Sigmoid colon (tissue), 4 donors: ENCODE measurements at regions not wholly inside any gene's neighbourhood (a gene's known extent, or its start where the extent isn't known, plus 50 kb on each side); places are given as distances from the start of the nearest gene placed in this dataset.

Experiments used
- EP300 ChIP-seq, 4 donors: sonication (generic); formaldehyde crosslinking; IDR thresholded peaks; one replicate each; pipeline ENCODE4 v1.6.1; 2017; ENCODE audit warnings: antibody characterized with exemption in 4 of 4
- POLR2A ChIP-seq, 2 donors: fragments of 450-650 bp; IDR thresholded peaks; one replicate each; pipeline ENCODE4 v1.6.1; 2016; ENCODE audit warnings: antibody characterized with exemption in 2 of 2, mild to moderate bottlenecking in 2 of 2, moderate library complexity in 2 of 2
- POLR2AphosphoS5 ChIP-seq, 4 donors: sonication (generic); formaldehyde crosslinking; IDR thresholded peaks; one replicate each; pipeline ENCODE4 v1.6.1; 2017; ENCODE audit warnings: antibody characterized with exemption in 4 of 4
- TF ChIP-seq, protein P1 (sequence below), 4 experiments: fragments of 450-650 bp in 3 of 4; fragments of 200-600 bp in 1 of 4; IDR thresholded peaks; one replicate each; pipeline ENCODE4 v1.5.1; 2016 to 2019; ENCODE audit warnings: antibody characterized with exemption in 4 of 4, mild to moderate bottlenecking in 3 of 4, moderate library complexity in 2 of 4

DNA sequence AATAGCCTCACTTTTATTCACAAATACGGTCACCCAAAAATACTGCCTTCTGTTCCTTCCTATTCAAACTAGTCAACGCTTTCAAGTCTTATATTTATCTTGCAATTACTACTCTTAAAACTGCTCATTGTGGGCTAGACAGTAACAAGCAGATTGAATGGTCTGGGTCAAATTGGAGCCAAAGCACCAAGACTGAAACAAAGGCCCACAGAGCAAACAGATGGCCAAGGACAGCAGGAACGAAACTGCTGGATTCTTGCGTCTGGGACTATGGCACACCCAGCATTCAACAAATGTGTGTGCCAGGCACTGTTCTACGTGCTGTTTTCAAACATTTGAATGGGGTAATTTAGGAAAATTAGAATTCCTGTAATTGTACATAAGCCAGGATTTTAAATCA is 250.1 kb upstream of the PSMD7 start:
- TF ChIP-seq, protein P1, sequence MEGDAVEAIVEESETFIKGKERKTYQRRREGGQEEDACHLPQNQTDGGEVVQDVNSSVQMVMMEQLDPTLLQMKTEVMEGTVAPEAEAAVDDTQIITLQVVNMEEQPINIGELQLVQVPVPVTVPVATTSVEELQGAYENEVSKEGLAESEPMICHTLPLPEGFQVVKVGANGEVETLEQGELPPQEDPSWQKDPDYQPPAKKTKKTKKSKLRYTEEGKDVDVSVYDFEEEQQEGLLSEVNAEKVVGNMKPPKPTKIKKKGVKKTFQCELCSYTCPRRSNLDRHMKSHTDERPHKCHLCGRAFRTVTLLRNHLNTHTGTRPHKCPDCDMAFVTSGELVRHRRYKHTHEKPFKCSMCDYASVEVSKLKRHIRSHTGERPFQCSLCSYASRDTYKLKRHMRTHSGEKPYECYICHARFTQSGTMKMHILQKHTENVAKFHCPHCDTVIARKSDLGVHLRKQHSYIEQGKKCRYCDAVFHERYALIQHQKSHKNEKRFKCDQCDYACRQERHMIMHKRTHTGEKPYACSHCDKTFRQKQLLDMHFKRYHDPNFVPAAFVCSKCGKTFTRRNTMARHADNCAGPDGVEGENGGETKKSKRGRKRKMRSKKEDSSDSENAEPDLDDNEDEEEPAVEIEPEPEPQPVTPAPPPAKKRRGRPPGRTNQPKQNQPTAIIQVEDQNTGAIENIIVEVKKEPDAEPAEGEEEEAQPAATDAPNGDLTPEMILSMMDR (IDR thresholded peaks at IDR 0.05) = no peak
- no peak for TF ChIP-seq POLR2A (IDR thresholded peaks at IDR 0.05)
- no peak for TF ChIP-seq POLR2AphosphoS5 (IDR thresholded peaks at IDR 0.05)
- TF ChIP-seq EP300 (IDR thresholded peaks at IDR 0.05) = no peak
